OCI-LY1 (cell line): ENCODE measurements at regions not wholly inside any gene's neighbourhood (a gene's known extent, or its start where the extent isn't known, plus 50 kb on each side); places are given as distances from the start of the nearest gene placed in this dataset.

Experiments
- H2AFZ ChIP-seq: fragments of 200-600 bp; sonication (generic), shearing (Covaris generic); 2 replicates; pipeline ENCODE4 v1.6.0; 2014; ENCODE audit warnings: antibody characterized with exemption, mild to moderate bottlenecking, low read length
- H3F3A ChIP-seq: fragments of 200-600 bp; sonication (generic), shearing (Covaris generic); 2 replicates; pipeline ENCODE4 v1.6.0; 2014; ENCODE audit warnings: mild to moderate bottlenecking, antibody characterized with exemption, low read length, moderate library complexity; ENCODE audit not compliant: insufficient read depth
- H3K27ac ChIP-seq: fragments of 200-600 bp; sonication (generic); 2 replicates; pipeline ENCODE4 v1.5.1; 2014; ENCODE audit warnings: low read length, mixed run types, mild to moderate bottlenecking, low read depth; ENCODE audit not compliant: poor library complexity, severe bottlenecking
- H3K27me3 ChIP-seq: fragments of 200-600 bp; sonication (generic); 2 replicates; pipeline ENCODE4 v1.6.0; 2014; ENCODE audit warnings: antibody characterized with exemption, mild to moderate bottlenecking, low read length, moderate library complexity; ENCODE audit not compliant: insufficient read depth
- H3K36me3 ChIP-seq: fragments of 200-600 bp; sonication (generic); 2 replicates; pipeline ENCODE4 v1.6.1; 2014; ENCODE audit warnings: mild to moderate bottlenecking, antibody characterized with exemption, low read length, moderate library complexity, mixed read lengths; ENCODE audit not compliant: insufficient read depth
- H3K4me1 ChIP-seq: fragments of 200-600 bp; sonication (generic); 2 replicates; pipeline ENCODE4 v1.5.1; 2014; ENCODE audit warnings: mild to moderate bottlenecking, low read length, moderate library complexity; ENCODE audit not compliant: insufficient read depth, severe bottlenecking
- H3K4me2 ChIP-seq: fragments of 200-600 bp; sonication (generic), shearing (Covaris generic); 2 replicates; pipeline ENCODE4 v1.6.1; 2014; ENCODE audit warnings: low read length
- H3K4me3 ChIP-seq: fragments of 200-600 bp; sonication (generic); 2 replicates; pipeline ENCODE4 v1.5.1; 2014; ENCODE audit warnings: low read length, low read depth, mild to moderate bottlenecking, mixed read lengths; ENCODE audit not compliant: poor library complexity, severe bottlenecking
- H3K79me2 ChIP-seq: fragments of 200-600 bp; shearing (Covaris generic); 2 replicates; pipeline ENCODE4 v1.6.1; 2016; ENCODE audit warnings: mixed run types, low read length, mixed read lengths; ENCODE audit not compliant: insufficient read depth
- H3K9ac ChIP-seq: fragments of 200-600 bp; sonication (generic), shearing (Covaris generic); 2 replicates; pipeline ENCODE4 v1.6.1; 2014; ENCODE audit warnings: mild to moderate bottlenecking, low read length, mixed read lengths
- H3K9me2 ChIP-seq: fragments of 200-600 bp; sonication (generic), shearing (Covaris generic); 2 replicates; pipeline ENCODE4 v1.6.1; 2014; ENCODE audit warnings: low read depth, mild to moderate bottlenecking, low read length, mixed read lengths
- H3K9me3 ChIP-seq: fragments of 200-600 bp; shearing (Covaris generic); 2 replicates; pipeline ENCODE4 v1.6.1; 2014; ENCODE audit warnings: low read length, mixed read lengths
- H4K20me1 ChIP-seq: fragments of 200-600 bp; sonication (generic), shearing (Covaris generic); 2 replicates; pipeline ENCODE4 v1.6.0; 2016; ENCODE audit warnings: mild to moderate bottlenecking, low read length; ENCODE audit not compliant: insufficient read depth
- CTCF ChIP-seq: fragments of 200-600 bp; sonication (generic), shearing (Covaris generic); IDR thresholded peaks from 2 replicates; pipeline ENCODE4 v1.5.1; 2017; ENCODE audit warnings: mild to moderate bottlenecking, antibody characterized with exemption, low read length, moderate library complexity, mixed read lengths
- EZH2 ChIP-seq: fragments of 200-600 bp; sonication (generic), shearing (Covaris generic); IDR thresholded peaks from 2 replicates; pipeline ENCODE4 v1.8.0; 2017; ENCODE audit warnings: borderline replicate concordance, mixed run types, mild to moderate bottlenecking, antibody characterized with exemption, low read length, moderate library complexity, mixed read lengths

GRCh38 chr14:42504433-42504832, 897.8 kb downstream of the LRFN5 start:
- no peak overlapping the region for H3K4me2 ChIP-seq
- no peaks in the 10 kb centered on the region for H3K79me2 ChIP-seq
- no peaks in the 10 kb centered on the region for H3K27me3 ChIP-seq
- H3K9ac ChIP-seq = no peak overlapping the region
- no peaks in the 10 kb centered on the region for H4K20me1 ChIP-seq
- H3K9me2 ChIP-seq = no peaks in the 10 kb centered on the region
- TF ChIP-seq CTCF = no peak
- TF ChIP-seq EZH2 = no peak
- H3K27ac ChIP-seq = no peak overlapping the region
- H3F3A ChIP-seq = no peaks in the 10 kb centered on the region
- no peak overlapping the region for H2AFZ ChIP-seq
- H3K4me1 ChIP-seq = no peaks in the 10 kb centered on the region
- H3K9me3 ChIP-seq = no peaks in the 10 kb centered on the region
- H3K4me3 ChIP-seq = no peak overlapping the region
- no peaks in the 10 kb centered on the region for H3K36me3 ChIP-seq

DNA sequence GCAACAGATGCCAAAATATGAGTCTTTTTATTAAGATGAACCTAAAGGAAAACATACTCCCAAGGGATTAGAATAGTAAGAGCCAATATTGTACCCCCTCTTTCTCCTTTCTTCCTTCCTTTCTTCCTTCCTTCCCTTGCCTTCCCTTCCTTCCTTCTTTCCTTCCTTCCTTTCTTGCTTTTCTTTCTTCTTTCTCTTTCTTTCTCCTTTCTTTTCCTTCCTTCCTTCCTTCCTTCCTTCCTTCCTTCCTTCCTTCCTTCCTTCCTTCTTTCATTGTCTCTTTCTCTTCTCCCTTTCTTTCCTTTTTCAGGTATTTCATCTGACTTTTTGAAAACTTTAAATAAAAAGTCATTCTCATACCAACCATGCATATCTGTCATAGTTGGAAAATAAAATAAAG, 892.5 kb downstream of the LRFN5 start:
- no peak overlapping the region for H3K4me2 ChIP-seq
- H3K4me1 ChIP-seq = no peaks in the 10 kb centered on the region
- H3K79me2 ChIP-seq = no peaks in the 10 kb centered on the region
- H3K9ac ChIP-seq = no peak overlapping the region
- no peaks in the 10 kb centered on the region for H3F3A ChIP-seq
- TF ChIP-seq CTCF (no peak), EZH2 (no peak)
- H3K9me2 ChIP-seq = no peaks in the 10 kb centered on the region
- H3K36me3 ChIP-seq = no peaks in the 10 kb centered on the region
- H3K27me3 ChIP-seq = no peaks in the 10 kb centered on the region
- H2AFZ ChIP-seq = no peak overlapping the region
- H3K9me3 ChIP-seq = no peaks in the 10 kb centered on the region
- no peak overlapping the region for H3K27ac ChIP-seq
- no peak overlapping the region for H3K4me3 ChIP-seq
- H4K20me1 ChIP-seq = no peaks in the 10 kb centered on the region

DNA sequence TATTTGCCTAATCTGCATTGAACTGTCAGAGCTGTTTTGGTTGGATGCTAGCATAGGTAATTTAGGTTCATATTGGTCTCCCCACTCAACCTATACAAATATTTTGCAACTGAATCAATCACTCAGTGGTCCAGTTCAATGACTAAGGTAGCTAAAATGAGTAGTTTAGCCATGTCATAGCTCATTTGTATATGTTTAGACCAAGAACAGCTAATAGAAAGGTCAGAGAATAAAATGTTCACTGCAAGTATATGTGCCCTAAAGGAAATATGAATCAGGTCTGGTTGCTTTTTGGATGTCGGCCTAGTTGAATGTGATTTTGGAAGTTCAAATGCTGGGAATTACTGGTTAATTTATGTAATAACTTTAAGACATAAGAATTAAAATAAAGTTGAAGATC, 883.9 kb downstream of the LRFN5 start:
- H3K27ac ChIP-seq = no peak overlapping the region
- no peak overlapping the region for H3K9ac ChIP-seq
- no peaks in the 10 kb centered on the region for H3K79me2 ChIP-seq
- H3K4me1 ChIP-seq = no peaks in the 10 kb centered on the region
- H3K4me2 ChIP-seq = no peak overlapping the region
- no peaks in the 10 kb centered on the region for H4K20me1 ChIP-seq
- no peaks in the 10 kb centered on the region for H3K36me3 ChIP-seq
- no peaks in the 10 kb centered on the region for H3K9me3 ChIP-seq
- no peaks in the 10 kb centered on the region for H3F3A ChIP-seq
- H2AFZ ChIP-seq = no peak overlapping the region
- TF ChIP-seq EZH2 (no peak), CTCF (no peak)
- no peaks in the 10 kb centered on the region for H3K9me2 ChIP-seq
- no peaks in the 10 kb centered on the region for H3K27me3 ChIP-seq
- H3K4me3 ChIP-seq = no peak overlapping the region
